GM21737 (cell line): ENCODE measurements at regions not wholly inside any gene's neighbourhood (a gene's known extent, or its start where the extent isn't known, plus 50 kb on each side); places are given as distances from the start of the nearest gene placed in this dataset.

Source experiments
- ATAC-seq: cut with Tn5 transposase; IDR thresholded peaks from one replicate; pipeline ENCODE4 v1.9.1; 2021; ENCODE audit warnings: mild to moderate bottlenecking, moderate library complexity; ENCODE audit not compliant: unreplicated experiment

DNA sequence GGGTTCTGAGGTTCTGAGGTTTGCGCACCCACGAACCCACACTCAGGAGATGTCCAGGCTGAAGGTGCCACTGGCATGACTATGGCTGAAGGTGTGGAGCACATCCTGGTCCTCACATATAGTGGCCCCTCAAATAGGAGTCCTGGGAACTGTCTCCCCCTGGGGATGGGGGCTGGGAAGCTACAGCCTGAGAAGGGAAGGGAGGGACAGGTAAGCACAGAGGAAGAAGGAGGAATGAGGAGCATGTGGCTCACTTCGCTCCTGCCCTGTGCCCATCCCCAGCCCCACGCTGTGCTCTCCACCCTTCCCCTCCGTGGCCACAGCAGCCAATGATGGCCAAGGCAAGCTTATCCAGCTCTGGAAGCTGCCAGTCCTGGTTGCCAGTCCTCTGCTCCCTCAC, 123.9 kb upstream of the LHX1 start:
- ATAC-seq, result no peak

DNA sequence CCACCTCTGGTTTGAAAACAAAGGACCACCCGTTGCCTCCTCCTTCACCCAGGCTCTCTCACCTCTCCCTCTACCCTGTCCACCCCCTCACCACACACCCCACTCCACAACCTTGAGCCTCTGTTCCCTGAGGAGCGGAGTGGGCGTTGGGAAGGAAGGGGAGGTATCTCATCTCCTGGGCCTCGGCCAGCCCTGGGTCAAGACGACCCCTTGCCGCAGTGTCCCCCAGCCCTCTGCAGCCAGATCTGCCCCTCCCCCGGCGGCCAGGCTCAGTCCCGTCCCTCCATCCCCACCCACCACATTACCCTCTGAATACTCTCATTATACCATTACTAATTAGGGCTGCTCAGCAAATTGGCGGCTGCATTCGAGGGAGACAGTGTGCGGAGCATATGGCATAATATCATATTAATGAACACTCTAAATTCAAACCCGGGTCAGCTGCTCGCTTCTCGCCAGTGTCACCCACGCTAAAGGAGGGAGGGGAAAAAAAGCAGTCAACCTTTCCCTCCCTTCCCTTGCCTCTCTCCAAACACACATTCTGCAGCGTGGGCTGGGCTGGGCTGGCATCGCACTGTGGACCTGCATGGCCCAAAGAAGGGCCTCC, 123.2 kb upstream of the LHX1 start:
- ATAC-seq, result no peak

DNA sequence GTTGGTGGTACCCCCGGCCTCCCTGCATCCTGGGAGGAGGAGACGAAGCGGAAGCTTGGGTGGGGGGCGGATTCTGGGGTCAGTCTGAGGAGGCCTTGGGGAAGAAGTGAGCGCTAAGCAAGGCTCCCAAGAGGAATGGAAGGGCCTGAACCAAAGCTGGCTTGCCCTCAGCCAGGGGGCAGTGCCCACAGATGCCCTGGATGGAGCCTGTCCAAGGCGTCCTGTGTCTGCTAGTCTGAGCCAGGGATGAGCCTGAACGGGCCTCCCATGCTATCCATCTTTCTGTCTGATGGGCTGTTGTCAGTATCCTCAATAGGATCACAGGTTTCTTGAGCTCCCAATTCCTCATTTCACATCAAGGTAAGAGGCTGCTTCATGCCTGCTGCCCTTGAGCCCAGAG, 122.3 kb upstream of the LHX1 start:
- ATAC-seq, result no peak

DNA sequence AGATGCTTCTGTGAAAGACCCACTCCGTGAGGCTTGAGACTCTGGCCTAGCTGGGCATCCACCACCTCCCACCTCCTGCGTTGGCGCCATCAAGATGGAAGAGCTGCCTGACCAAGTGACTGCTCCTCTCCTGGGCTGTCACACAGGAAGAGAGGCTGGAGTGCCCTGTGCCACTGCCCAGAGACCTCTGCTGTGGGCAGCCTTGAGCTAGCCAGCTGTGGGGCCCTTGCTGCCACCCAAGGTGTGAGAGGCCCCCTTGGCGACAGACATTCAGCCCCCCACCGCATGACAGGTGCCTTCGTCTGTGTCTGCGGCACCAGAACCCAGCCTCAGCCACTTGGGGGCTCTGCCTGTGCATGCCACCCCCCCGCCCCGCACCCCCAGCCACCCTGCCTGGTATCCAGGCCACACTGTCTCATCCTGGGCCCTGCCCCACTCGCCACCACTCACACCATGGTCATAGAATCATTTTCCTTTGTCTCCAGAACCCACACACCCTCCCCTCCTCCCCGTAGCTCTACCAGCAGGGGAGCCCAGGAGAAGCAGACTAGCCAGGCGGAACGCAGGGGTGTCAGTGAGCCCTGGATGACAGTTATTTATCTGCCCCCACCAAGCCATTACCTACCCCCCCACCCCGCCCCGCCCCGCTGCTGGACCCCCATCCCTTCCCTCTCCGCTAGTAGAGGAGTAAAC, 120.9 kb upstream of the LHX1 start:
- no peak for ATAC-seq

DNA sequence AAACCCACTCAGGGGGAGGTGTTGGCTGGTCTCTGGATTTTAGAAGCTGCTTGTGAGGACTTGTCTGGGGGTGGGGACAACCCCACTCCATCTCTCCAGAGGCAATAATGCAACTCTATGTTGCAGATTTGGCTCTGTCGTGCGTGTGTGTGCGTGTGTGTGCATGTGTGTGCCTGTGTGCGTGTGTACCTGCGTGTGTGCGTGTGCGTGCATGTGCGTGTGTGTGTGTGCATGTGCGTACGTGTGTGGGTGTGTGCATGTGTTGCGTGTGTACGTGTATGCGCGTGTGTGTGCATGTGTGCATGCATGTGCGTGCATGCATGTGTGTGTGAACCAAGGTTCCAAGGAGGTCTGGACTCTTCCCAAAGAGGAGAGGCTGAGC, 120.4 kb upstream of the LHX1 start:
- no peak for ATAC-seq

DNA sequence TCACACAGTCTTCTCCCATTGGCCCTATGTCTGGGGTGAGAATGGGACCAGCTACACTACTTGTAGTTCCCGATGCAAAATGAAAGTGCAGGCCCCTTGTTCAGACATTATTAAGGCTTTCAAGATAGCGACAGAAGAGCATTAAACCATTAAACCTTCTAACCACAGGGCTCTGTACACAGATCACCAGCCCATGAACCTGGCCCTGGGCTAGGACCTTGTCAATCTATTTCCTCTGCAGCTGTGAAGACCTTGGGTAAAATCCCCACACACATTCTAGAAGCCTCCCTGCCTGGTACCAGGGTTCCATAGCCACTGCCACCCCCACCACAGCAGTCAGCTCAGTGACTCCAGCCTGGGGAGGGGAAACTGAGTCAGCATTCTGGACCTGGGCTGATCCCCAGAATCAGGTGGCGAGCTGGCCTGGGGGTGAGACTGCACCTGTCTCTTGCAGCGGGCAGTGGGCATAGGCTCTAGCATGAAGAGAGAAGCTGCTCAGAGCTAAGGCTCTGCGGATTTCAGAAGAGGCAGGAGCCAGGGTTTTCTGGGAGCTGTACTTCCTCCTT, 119.7 kb upstream of the LHX1 start:
- no peak for ATAC-seq

DNA sequence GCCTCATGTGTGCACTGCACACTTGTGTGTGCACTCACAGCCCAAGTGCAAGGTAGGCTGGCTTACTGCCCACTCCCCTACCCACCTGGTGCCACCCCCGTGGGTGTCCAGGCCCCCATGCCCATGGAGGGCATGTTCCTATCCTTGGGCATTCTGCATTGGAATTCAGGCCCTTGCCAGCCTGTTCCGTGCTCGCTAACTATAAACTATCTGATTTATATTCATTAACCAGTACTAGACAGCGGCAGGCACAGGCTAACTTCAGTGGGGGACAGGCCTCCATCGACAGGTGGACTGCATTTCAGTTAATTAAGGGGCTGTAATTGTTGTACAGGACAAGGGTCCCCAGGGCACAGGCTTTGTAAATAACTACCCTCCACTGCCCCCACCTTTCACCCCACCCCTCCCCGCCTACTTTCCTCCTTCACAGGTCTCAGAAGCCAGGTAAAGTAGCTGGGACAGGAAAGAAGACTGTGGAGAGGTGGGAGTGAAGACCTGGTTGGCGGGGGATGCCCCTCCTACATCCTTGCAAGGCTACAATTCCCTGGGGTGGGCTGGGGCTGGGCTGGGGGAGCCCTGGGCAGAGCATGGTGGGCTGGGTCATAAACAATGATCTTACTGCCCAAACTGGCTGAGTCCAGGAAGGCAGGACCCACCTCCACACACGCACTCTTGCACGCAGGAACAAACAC, 119.0 kb upstream of the LHX1 start:
- no peak for ATAC-seq

DNA sequence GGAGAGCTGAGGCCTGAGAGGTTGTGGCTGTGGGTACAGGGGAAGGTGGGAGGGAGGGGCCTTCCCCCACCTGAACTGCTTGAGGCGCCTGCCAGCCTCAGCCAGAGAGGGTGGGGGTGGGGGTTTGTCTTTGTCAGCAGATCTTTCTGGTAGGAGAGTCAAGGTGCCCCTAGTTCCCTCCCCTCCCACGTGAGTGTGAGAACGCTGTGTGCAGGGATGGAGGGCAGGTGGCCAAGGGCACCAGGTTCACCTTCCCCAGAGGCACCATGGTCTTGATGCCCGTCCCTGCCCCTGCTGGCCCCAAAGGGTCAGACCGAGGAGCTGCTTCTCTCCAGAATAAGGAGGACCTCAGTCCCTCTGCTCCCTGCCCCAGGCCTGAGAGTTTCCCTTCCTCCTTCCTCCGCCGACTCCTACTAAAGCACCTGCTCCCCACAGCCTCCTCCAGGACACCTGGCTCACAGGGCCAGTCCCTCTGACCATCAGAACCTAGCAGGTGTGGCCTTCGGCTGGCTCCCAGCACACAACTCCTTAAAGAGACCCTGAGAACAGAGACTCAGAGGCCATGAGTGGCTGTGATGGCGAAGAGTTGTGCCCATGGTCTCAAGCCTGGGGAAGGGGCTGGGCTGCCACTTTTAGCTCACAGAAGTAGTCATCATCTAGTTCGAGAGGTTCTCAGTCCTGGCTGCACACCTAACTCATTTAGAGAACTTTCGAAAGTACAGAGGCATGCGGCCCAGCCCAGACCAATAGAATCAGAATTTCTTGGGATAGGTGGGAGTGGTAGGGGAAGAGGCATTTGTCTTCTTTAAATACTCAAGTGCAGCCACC, 113.2 kb upstream of the LHX1 start:
- ATAC-seq, result no peak

DNA sequence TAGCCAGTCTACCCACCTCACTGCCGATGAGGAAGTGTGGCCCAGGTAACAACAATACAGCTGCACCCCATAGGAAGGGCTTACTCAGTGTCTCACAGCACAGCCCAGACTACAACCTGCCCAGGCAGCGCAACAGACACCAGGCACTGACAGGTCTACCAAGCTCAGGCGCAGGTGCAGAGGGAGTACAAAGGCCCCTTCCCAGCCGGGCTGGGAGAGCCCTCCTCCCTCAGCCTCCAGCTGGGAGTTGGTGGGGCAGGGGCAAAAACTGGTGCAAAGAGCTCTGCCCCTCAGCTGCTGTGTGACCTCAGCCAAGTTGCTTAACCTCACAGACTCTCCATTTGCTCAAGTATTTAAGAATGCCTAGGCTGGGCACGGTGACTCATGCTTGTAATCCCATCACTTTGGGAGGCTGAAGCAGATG, 112.6 kb upstream of the LHX1 start:
- no peak for ATAC-seq

DNA sequence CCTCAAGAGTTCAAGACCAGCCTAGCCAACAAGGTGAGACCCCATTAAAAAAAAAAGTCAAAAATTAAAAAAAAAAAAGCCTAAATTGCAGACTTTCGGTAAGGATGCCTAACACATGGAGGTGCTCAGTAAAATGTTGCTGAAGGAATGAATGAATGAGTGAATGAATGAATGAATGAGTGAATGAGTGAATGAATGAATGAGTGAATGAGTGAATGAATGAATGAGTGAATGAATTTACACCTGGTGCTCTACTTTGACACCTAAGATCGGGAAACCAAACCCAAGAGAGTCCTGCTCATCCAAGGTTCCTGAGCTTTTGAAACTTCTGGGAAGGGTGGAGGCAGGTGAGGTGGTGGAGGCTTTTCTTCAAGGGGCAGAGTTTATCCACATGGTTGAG, 112.2 kb upstream of the LHX1 start:
- no peak for ATAC-seq

DNA sequence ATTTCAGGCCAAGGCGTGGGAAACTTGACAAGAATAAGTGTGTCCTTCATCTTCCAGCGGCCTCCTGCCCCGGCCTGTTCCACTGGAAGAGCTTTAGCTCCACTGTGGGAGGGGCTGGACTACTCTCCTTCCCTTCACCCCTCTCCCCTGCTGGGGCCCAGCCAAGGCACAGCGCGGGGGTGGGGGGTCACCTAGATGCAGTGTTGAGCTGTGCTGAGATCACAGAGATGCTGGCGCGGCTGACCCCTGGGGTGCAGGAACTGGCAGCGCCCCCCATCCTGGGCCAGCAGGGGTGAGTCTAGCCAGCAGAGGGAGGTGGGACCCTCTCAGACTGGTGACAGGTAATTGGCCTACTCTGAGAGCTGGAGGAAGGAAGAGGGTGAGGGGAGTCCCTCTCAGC, 111.8 kb upstream of the LHX1 start:
- ATAC-seq, result no peak

DNA sequence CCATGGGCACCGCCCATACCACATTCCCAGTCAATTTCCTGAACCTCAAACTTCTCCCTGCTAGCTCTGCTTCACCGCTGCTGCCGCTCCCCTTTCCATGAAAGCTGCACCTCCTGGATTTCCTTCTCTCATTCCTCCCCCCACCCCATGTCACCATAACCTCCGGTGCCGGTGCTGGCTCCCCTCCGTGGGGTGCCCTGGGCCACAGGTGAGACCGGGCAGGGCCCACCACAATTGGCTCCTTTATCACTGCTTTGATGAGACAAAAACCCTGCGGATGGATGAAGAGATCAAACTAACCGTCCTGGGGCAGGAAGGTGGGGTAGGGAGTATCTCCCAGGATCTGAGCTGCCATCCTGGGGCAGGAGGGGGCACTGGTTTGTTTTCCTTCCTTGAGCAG, 111.3 kb upstream of the LHX1 start:
- ATAC-seq, result no peak

DNA sequence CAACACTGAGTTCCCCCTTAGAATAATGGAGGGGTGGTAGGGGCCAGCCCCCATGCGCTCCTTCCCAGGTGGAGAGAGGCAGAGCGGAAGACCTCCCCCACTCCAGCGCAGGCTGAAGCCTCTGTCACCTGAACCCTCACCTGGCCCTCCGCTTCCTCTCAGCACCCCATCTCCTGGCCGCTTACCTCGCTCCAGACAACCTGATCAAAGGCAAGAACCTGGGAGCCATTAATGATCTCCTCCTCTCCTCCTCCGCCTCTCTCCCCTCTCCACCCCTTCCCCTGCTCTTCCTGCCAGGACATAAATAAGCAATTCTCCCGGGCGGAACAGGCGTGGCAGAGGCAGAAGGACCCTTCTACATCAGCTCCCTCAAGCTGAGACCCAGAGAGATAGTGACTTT, 110.2 kb upstream of the LHX1 start:
- ATAC-seq, result no peak

DNA sequence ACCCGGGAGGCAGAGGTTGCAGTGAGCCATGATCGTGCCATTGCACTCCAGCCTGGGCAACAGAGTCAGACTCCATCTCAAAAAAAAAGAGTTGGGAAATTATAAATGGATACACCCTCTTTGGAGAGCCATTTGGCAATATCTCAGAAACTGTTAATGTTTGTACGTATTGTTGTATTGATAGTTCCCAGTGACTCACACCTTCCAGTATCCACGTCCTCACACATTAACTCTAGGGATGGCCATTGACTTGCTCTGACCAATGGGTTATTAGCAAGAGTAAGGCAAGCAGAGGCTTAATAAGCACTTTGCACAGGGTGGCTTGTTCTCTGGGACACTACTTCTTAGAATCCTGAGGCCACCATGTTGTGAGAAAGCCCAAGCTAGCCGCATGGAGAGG, 107.6 kb upstream of the LHX1 start:
- no peak for ATAC-seq

DNA sequence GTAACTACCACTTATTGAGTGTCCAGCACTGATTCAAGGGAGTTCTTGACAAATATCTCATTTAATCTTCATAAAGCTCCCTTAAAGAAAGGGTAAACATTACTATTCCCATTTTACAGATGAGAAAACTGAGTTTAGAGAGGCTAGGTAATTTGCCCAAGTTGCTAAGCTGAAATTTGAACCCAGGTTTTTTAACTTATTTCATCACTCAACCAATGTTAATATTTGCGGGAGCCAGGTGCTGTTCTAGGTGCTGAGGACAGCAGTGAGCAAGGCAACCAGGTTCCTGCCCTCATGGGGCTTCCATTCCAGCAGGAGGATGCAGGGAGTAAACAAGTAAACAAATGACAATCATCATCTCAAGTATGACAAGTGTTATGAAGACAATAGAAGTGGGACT, 104.0 kb upstream of the LHX1 start:
- ATAC-seq, result no peak

DNA sequence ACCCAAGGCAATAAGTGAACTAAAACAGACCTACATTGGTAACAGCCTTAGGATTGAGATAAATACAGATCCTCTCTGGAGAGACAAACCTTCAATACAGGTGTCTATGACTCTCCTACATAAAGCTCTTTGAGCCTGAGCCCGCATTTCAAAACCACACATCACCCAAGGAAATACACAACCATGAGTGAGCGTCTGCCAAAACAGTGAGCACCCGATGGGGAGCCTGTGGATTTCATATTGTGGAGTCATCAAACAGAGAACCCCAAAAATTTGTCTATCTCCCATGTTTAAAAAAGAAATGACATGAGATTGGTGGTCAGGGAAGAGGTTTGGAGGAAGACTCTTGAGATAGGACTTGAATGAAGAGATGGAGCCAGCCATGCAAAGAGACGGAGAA, 102.2 kb upstream of the LHX1 start:
- no peak for ATAC-seq

DNA sequence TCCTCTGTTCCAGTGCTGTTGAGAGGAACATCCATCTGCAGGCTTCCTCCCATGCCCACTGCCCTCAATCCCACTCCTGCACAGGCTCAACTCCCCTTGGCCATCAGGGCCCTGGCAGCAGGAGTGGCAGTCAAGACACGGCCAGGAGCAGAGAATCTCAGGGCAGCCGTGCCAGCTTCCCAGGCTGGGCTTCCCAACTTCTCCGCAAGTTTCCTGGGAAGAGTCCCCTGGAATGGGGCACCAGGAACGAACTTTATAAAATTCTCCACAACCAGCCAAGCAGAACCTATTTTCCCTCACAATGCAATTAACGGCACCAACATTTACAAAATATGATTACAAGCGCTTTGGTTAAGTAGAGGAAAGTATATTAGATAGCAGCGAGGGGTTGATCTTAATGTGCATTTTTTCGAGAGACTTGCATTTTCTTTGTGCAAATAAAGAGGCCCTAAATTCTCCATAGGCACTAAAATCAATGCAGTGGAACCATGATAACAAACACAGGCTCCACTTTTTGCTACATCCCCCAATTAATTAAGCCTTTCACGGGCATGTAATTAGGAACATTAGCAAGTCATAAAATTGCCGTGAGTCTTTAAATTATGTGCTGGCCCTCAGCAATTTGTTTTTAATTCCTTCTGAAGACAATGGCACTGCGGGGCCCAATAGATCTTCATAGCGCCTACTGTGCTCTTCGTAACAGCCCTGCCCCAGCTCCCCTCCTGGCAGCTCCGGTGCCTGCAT, 99.9 kb upstream of the LHX1 start:
- no peak for ATAC-seq

DNA sequence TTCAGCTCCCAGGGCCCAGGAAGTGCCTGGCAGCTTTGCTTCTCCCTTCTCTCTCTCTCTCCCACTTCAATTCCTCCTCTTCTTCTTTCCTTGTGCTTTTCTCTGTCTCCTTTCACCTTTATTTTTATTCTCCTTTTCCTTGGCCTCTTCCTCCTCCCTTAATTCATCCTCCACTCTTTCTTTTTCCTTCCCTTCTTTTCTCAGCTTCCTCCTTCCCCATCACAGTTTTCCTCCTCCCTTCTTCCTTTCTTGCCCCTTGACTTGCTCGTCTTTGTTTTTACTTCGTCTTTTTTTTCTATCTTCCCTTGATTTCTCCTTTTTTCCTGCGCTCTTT, 99.4 kb upstream of the LHX1 start:
- ATAC-seq, result no peak

DNA sequence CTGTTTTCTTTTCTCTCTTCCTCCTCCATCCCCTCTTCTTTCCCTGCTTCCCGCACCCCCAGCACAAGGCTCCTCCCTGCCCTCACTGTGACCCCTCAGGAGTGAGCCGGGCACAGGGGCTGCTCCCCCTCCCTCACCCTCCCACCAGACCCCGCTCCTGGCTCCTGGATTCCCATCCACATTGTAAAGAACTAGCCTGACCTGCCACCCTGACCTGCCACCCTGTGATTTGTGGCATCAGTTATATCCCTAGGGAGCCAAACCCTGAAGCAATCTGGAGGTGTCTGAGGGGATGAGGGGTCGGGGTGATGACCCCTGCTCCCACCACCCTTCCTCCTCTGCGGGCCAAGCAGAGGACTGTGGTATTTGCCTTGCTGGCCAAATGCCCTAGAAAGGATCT, 98.0 kb upstream of the LHX1 start:
- ATAC-seq, result no peak

DNA sequence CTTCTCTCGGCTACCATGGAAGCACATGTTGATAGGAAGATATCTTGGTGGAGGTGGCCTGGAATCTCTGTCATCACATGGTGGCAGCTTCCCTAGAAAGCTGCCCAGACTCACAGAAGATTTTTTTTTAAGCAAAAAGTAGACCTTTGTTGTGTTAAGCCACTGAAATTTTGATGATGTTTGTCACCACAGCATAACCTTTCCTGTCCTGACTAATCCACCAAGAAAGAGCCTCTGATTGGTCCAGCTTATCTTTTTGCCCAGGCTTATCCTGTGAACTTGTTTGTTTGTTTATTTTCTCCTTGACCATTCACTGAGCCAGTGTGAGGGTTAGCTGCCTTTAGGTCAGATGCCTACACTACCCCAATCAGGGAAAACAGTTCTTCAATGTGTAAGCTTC, 96.5 kb upstream of the LHX1 start:
- ATAC-seq, result no peak
